DND-41 (cell line): ENCODE measurements at regions not wholly inside any gene's neighbourhood (a gene's known extent, or its start where the extent isn't known, plus 50 kb on each side); places are given as distances from the start of the nearest gene placed in this dataset.

ENCODE experiments used
- ATAC-seq: fragments of 200-7000 bp; cut with Tn5 transposase; 3 replicates; pipeline ENCODE4 v1.9.1; 2021; ENCODE audit warnings: low read depth; ENCODE audit not compliant: insufficient read depth
- DNase-seq: peaks from one replicate; pipeline ENCODE4 v3.0.0-alpha.2; 2020
- H2AFZ ChIP-seq: 2 replicates; pipeline ENCODE4 v1.6.0; 2012; ENCODE audit warnings: low read depth, low read length
- H3K27ac ChIP-seq: 2 replicates; pipeline ENCODE4 v1.5.1; 2012; ENCODE audit warnings: low read length, inconsistent platforms
- H3K27me3 ChIP-seq: fragments of 200-600 bp; sonication (generic); 2 replicates; pipeline ENCODE4 v1.6.0; 2012; ENCODE audit warnings: low read length, mild to moderate bottlenecking, inconsistent platforms; ENCODE audit not compliant: insufficient read depth, poor library complexity
- H3K36me3 ChIP-seq: 2 replicates; pipeline ENCODE4 v1.5.1; 2012; ENCODE audit warnings: low read length, inconsistent platforms; ENCODE audit not compliant: insufficient read depth
- H3K4me1 ChIP-seq: 2 replicates; pipeline ENCODE4 v1.5.1; 2012; ENCODE audit warnings: mild to moderate bottlenecking, low read length; ENCODE audit not compliant: insufficient read depth
- H3K4me2 ChIP-seq: 2 replicates; pipeline ENCODE4 v1.6.0; 2012; ENCODE audit warnings: mild to moderate bottlenecking, moderate library complexity, low read length, inconsistent platforms; ENCODE audit not compliant: insufficient read depth
- H3K4me3 ChIP-seq, 2 experiments: fragments of 200-600 bp in 1 of 2; shearing (Covaris generic) in 1 of 2; 2 replicates each; pipeline ENCODE4 v1.5.1; 2012 to 2016; ENCODE audit warnings: inconsistent platforms in 2 of 2, low read length in 2 of 2, mild to moderate bottlenecking in 2 of 2, low read depth in 1 of 2, moderate library complexity in 1 of 2
- H3K79me2 ChIP-seq: 2 replicates; pipeline ENCODE4 v1.6.0; 2012; ENCODE audit warnings: low read length, inconsistent platforms; ENCODE audit not compliant: insufficient read depth
- H3K9ac ChIP-seq: 2 replicates; pipeline ENCODE4 v1.6.0; 2012; ENCODE audit warnings: low read depth, mild to moderate bottlenecking, inconsistent platforms, low read length, moderate library complexity
- H3K9me3 ChIP-seq: 2 replicates; pipeline ENCODE4 v1.5.1; 2012; ENCODE audit warnings: low read length, moderate library complexity, mild to moderate bottlenecking, inconsistent platforms; ENCODE audit not compliant: insufficient read depth, severe bottlenecking
- H4K20me1 ChIP-seq: 2 replicates; pipeline ENCODE4 v1.6.0; 2012; ENCODE audit warnings: low read length; ENCODE audit not compliant: insufficient read depth
- EZH2 ChIP-seq: IDR thresholded peaks from 3 replicates; pipeline ENCODE4 v1.6.1; 2012; ENCODE audit warnings: borderline replicate concordance, low read depth, mild to moderate bottlenecking, moderate library complexity, low read length, inconsistent platforms; ENCODE audit not compliant: severe bottlenecking
- TF ChIP-seq, protein P1 (sequence below): IDR thresholded peaks from 2 replicates; pipeline ENCODE4 v1.5.1; 2012; ENCODE audit warnings: borderline replicate concordance, low read length, moderate library complexity, mild to moderate bottlenecking; ENCODE audit not compliant: poor library complexity, severe bottlenecking; ENCODE audit errors: extremely low read depth

DNA sequence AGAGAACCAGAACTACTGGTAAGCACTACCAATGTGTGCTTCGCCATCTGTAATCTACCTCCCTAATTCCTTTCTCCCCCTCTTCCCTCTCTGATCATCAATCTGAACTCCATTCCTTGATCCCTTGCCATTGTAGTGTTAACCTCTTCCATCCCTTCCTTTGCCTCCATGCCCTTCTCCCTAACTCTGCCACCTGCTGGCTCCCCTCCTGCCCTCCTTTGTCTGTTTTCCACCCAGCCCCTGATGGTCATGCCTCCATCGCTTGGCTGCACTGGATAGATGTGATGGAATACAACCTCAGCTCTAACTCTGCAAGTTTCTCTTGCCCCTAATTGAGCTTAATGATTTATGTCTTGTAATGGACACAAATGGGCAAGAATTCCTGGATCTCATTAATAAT is 108.2 kb upstream of the ASIC2 start:
- no peaks in the 10 kb centered on the region for H3K4me1 ChIP-seq
- no peak overlapping the region for H3K27ac ChIP-seq
- H3K79me2 ChIP-seq = no peaks in the 10 kb centered on the region
- no peak for ATAC-seq
- no peak overlapping the region for H2AFZ ChIP-seq
- no peak overlapping the region for H3K9ac ChIP-seq
- H3K4me2 ChIP-seq = no peak overlapping the region
- no peak for TF ChIP-seq EZH2
- TF ChIP-seq, protein P1, sequence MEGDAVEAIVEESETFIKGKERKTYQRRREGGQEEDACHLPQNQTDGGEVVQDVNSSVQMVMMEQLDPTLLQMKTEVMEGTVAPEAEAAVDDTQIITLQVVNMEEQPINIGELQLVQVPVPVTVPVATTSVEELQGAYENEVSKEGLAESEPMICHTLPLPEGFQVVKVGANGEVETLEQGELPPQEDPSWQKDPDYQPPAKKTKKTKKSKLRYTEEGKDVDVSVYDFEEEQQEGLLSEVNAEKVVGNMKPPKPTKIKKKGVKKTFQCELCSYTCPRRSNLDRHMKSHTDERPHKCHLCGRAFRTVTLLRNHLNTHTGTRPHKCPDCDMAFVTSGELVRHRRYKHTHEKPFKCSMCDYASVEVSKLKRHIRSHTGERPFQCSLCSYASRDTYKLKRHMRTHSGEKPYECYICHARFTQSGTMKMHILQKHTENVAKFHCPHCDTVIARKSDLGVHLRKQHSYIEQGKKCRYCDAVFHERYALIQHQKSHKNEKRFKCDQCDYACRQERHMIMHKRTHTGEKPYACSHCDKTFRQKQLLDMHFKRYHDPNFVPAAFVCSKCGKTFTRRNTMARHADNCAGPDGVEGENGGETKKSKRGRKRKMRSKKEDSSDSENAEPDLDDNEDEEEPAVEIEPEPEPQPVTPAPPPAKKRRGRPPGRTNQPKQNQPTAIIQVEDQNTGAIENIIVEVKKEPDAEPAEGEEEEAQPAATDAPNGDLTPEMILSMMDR = no peak
- no peaks in the 10 kb centered on the region for H3K36me3 ChIP-seq
- H4K20me1 ChIP-seq = no peaks in the 10 kb centered on the region
- H3K27me3 ChIP-seq = peaks cover 2% of the 10 kb centered on the region
- DNase-seq = no peak
- no peaks in the 10 kb centered on the region for H3K9me3 ChIP-seq
- H3K4me3 ChIP-seq = no peak overlapping the region

DNA sequence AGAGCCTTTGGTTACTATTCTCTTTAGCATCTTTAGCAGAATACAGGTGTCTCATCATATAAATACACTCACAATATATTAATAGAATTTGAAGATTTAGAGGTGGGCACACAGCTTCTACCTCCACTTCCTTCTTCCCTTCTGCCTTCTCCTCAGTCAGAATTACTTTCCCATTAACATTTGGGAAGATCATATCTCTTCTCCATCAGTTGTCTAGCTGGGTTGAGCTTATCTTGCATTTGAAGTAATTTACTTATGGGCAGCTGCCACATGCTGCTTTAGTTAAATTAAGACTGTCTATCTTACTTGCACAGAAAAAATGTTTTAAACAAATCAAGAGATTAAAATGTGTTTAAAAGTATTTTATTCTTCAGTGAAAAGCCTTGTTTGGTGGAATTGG is 110.1 kb upstream of the ASIC2 start:
- Histone ChIP-seq H3K9ac (no peak overlapping the region), H3K27me3 (no peaks in the 10 kb centered on the region), H2AFZ (no peak overlapping the region), H3K4me2 (no peak overlapping the region), H3K79me2 (no peaks in the 10 kb centered on the region), H3K4me1 (no peaks in the 10 kb centered on the region), H3K4me3 (no peak overlapping the region), H4K20me1 (no peaks in the 10 kb centered on the region), H3K9me3 (no peaks in the 10 kb centered on the region), H3K27ac (no peak overlapping the region), H3K36me3 (no peaks in the 10 kb centered on the region)
- TF ChIP-seq, protein P1 = no peak
- no peak for TF ChIP-seq EZH2
- no peak for ATAC-seq
- no peak for DNase-seq

DNA sequence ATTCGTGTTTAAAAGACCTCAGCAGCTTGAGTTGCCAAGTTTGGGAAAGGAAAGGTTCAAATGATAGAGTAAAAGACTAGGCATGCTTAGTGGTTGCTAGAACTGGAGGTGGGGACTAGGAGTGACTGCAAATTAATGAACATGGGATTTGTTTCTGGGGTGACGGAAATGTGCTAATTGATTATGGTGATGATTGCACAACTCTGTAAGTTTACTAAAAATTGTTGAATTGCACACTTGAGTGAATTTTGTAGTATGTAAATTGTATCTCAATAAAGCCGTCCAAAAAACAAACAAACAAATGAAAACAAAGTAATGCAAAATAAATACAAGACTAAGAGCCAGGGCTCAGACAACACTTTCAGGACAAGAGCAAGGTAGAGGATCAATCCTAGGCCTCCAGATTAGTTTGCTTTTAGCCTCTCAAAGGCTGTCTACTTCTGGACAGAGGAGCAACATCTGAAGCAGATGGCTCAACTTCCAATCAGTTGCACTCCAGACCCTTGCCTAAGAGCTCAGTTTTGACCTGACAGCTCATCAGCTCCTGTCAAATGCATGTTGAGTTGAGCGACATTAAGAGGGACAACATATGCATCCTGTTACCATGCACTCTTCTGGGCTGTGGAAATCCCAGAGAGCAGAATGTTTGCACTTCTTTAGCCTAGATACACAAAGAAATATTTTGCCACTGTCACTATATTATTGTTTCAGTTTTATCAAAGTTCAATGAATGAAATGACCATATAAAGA is 111.2 kb upstream of the ASIC2 start:
- no peaks in the 10 kb centered on the region for H3K36me3 ChIP-seq
- no peak for DNase-seq
- H3K4me2 ChIP-seq = no peak overlapping the region
- H3K9ac ChIP-seq = no peak overlapping the region
- H3K9me3 ChIP-seq = no peaks in the 10 kb centered on the region
- H3K4me3 ChIP-seq = no peak overlapping the region
- TF ChIP-seq EZH2 = no peak
- TF ChIP-seq, protein P1 = no peak
- no peaks in the 10 kb centered on the region for H3K27me3 ChIP-seq
- ATAC-seq = no peak
- H3K4me1 ChIP-seq = no peaks in the 10 kb centered on the region
- no peak overlapping the region for H2AFZ ChIP-seq
- no peaks in the 10 kb centered on the region for H4K20me1 ChIP-seq
- no peak overlapping the region for H3K27ac ChIP-seq
- no peaks in the 10 kb centered on the region for H3K79me2 ChIP-seq
